ENCODE measurements at regions not wholly inside any gene's neighbourhood (a gene's known extent, or its start where the extent isn't known, plus 50 kb on each side); places are given as distances from the start of the nearest gene placed in this dataset.

DNA sequence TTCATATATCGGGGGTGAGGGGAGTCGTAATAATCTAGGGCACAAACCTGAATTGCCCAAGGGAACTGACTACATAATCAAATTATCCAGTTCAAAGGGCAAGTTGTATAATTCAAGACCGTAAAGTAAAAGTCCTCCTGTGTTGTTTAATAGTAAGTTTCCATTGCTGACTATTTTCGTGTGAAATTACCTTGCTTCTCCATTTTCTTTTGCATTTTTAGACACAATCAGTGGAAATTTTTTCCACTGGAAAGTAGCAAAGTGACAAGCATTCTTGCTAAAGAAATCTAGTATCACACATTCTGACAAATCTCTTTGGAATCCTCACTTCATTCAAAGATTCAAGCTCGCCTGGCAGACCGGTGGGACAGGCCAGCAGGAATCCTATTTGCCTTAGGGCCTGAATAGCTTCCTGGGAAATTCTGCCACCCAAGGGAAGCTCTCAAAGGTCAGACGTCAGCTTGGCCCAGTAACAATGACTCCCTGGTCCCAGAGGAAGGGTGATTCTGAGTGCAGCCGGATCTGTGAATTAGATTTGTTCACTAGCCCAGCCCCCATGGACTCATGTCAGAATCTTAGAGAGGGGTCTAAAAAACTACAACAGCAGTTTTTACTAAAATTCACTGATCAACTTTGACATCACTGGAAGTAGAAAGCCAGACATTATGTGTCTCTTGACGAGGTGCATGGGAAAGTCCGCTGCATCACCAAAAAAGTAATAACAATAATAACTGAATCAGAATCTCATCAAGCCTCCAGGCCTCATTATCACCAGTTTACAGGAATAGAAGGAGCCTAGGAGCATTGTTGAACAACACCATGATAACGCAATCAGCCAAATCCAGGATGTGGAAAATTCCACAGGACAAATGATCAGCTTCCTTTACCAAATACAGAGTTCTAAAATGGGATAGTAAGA, 161.0 kb downstream of the SKIDA1 start:
- no TSS peak for BruUV-seq (replicated peaks)
- no peaks in the 10 kb centered on the region for H3K9me3 Mint-ChIP-seq (ENCODE audit: unreplicated experiment)

DNA sequence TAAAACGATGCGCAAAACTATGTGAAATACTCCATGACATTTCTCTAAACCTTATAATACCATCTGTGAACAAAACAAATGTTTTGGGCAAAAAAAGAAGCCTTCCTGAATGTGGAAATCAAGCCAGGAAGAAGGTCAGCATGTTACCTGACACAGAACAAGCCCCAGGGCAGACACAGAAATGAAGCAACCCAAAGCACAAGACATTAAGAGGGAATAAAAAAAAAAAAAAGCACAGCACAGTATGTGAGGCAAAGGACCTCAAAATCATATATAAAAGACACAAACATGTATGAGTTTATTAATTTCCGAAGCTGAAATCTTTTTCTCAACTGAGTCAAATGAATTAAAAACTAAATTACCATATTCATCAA, 161.8 kb downstream of the SKIDA1 start:
- Mint-ChIP-seq H3K9me3 (ENCODE audit: unreplicated experiment) (no peaks in the 10 kb centered on the region), H3K27ac (ENCODE audit: low read depth, unreplicated experiment) (peak overlapping the region; percentile 92), H3K36me3 (ENCODE audit: insufficient read depth, unreplicated experiment) (no peaks in the 10 kb centered on the region), H3K4me3 (ENCODE audit: unreplicated experiment) (peak overlapping the region; percentile 60), H3K4me1 (ENCODE audit: insufficient read depth, unreplicated experiment) (peaks cover 43% of the 10 kb centered on the region), H3K27me3 (ENCODE audit: insufficient read depth, unreplicated experiment) (no peaks in the 10 kb centered on the region)
- DNase-seq (ENCODE audit: unreplicated experiment): peak; percentile 92
- CTCF ChIA-PET: interaction anchor here (0.6 to 1.8 kb wide), 10 partner anchors 9 to 542 kb away, joined by 3 to 11 read pairs (median 3); partner anchors contain the start of gene SKIDA1
- no TSS peak for BruUV-seq (replicated peaks)
- intact Hi-C loops (cut with micrococcal nuclease): loop anchor here (2.0 to 5.0 kb wide), 2 partner anchors 27 to 71 kb away; no protein-coding TSS in a partner anchor
- TF ChIP-seq, protein P1, sequence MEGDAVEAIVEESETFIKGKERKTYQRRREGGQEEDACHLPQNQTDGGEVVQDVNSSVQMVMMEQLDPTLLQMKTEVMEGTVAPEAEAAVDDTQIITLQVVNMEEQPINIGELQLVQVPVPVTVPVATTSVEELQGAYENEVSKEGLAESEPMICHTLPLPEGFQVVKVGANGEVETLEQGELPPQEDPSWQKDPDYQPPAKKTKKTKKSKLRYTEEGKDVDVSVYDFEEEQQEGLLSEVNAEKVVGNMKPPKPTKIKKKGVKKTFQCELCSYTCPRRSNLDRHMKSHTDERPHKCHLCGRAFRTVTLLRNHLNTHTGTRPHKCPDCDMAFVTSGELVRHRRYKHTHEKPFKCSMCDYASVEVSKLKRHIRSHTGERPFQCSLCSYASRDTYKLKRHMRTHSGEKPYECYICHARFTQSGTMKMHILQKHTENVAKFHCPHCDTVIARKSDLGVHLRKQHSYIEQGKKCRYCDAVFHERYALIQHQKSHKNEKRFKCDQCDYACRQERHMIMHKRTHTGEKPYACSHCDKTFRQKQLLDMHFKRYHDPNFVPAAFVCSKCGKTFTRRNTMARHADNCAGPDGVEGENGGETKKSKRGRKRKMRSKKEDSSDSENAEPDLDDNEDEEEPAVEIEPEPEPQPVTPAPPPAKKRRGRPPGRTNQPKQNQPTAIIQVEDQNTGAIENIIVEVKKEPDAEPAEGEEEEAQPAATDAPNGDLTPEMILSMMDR (IDR thresholded peaks at IDR 0.05; ENCODE audit: unreplicated experiment): no peak
- POLR2A ChIA-PET: interaction anchor here (0.6 to 4.6 kb wide), 16 partner anchors 8 to 963 kb away, joined by 3 to 53 read pairs (median 4); no protein-coding TSS in a partner anchor

More for the DNA sequence above, 161.0 kb downstream of the SKIDA1 start:
- Mint-ChIP-seq H3K4me3 (ENCODE audit: unreplicated experiment) (peak overlapping the region; percentile 60), H3K27me3 (ENCODE audit: insufficient read depth, unreplicated experiment) (no peaks in the 10 kb centered on the region), H3K36me3 (ENCODE audit: insufficient read depth, unreplicated experiment) (no peaks in the 10 kb centered on the region), H3K27ac (ENCODE audit: low read depth, unreplicated experiment) (peak overlapping the region; percentile 92), H3K4me1 (ENCODE audit: insufficient read depth, unreplicated experiment) (peaks cover 50% of the 10 kb centered on the region)
- peak; percentile 94 for DNase-seq (ENCODE audit: unreplicated experiment)
- ChIA-PET CTCF (interaction anchor here (0.6 to 1.8 kb wide), 7 partner anchors 8 to 541 kb away, joined by 3 to 11 read pairs (median 4); no protein-coding TSS in a partner anchor), POLR2A (interaction anchor here (0.5 to 4.6 kb wide), 20 partner anchors 8 to 963 kb away, joined by 3 to 53 read pairs (median 4); no protein-coding TSS in a partner anchor)
- TF ChIP-seq, protein P1 (IDR thresholded peaks at IDR 0.05; ENCODE audit: unreplicated experiment): no peak
- intact Hi-C loops (cut with micrococcal nuclease): loop anchor here (5.0 kb wide), 1 partner anchor 72 kb away; no protein-coding TSS in a partner anchor

DNA sequence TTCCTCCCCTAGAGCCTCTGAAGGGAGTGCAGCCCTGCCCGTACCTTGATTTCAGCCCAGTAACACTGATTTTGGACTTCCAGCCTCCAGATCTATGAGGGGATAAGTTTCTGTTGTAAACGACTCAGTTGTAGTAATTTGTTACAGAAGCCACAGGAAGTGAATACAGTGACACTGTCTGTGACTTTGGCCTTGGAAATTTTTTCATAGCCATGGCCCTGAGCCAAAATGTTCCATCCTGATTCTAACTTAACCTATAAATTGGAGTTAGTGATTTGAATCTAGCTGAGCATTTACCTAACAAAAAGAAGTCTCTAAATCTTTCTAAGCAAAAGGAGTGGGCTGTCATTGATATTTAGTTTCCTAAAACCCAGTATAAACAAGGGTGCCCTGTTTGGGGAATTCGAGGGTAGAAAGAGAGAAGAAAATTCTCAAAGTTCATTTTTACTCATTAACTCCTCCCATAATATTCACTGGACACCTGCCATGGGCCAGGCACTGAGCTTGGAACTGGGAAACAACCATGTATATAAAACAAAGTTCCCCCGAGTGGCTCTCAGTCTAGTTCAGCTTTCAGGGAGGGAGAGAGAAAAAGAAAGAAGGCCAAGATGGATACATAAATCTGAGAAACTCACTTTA, 162.3 kb downstream of the SKIDA1 start:
- ChIA-PET POLR2A (interaction anchor here (1.0 to 4.6 kb wide), 12 partner anchors 8 to 164 kb away, joined by 3 to 53 read pairs (median 5); no protein-coding TSS in a partner anchor), CTCF (interaction anchor here (0.6 to 1.8 kb wide), 9 partner anchors 8 to 294 kb away, joined by 3 to 11 read pairs (median 3); partner anchors contain the start of gene SKIDA1)

More for the DNA sequence above, 162.3 kb downstream of the SKIDA1 start:
- intact Hi-C loops (cut with micrococcal nuclease): loop anchor here (2.0 to 5.0 kb wide), 2 partner anchors 26 to 71 kb away; no protein-coding TSS in a partner anchor
- peak; percentile 76 for DNase-seq (ENCODE audit: unreplicated experiment)
- H3K4me3 Mint-ChIP-seq (ENCODE audit: unreplicated experiment): peak overlapping the region; percentile 60
- no TSS peak for BruUV-seq (replicated peaks)
- no peaks in the 10 kb centered on the region for H3K9me3 Mint-ChIP-seq (ENCODE audit: unreplicated experiment)
- TF ChIP-seq, protein P1 (IDR thresholded peaks at IDR 0.05; ENCODE audit: unreplicated experiment): no peak
- H3K27me3 Mint-ChIP-seq (ENCODE audit: insufficient read depth, unreplicated experiment): no peaks in the 10 kb centered on the region
- H3K36me3 Mint-ChIP-seq (ENCODE audit: insufficient read depth, unreplicated experiment): no peaks in the 10 kb centered on the region
- H3K27ac Mint-ChIP-seq (ENCODE audit: low read depth, unreplicated experiment): peak overlapping the region; percentile 92
- H3K4me1 Mint-ChIP-seq (ENCODE audit: insufficient read depth, unreplicated experiment): peaks cover 38% of the 10 kb centered on the region

All from MCF 10A (cell line).